K562 (cell line): ENCODE measurements at regions not wholly inside any gene's neighbourhood (a gene's known extent, or its start where the extent isn't known, plus 50 kb on each side); places are given as distances from the start of the nearest gene placed in this dataset.

Source experiments
- FOXK1 ChIP-seq: sonication (generic); formaldehyde crosslinking; IDR thresholded peaks from 2 replicates; pipeline ENCODE4 v1.8.0; 2022; ENCODE audit warnings: missing genetic modification reagents, mild to moderate bottlenecking, borderline replicate concordance
- HDAC2 ChIP-seq: fragments of 450-650 bp; IDR thresholded peaks from 2 replicates; pipeline ENCODE4 v1.6.1; 2016; ENCODE audit warnings: mild to moderate bottlenecking
- IRF1 ChIP-seq: sonication (generic); formaldehyde crosslinking; IDR thresholded peaks from 2 replicates; pipeline ENCODE4 v1.8.0; 2022; ENCODE audit warnings: missing genetic modification reagents, mild to moderate bottlenecking, borderline replicate concordance
- MAFK ChIP-seq: IDR thresholded peaks from 2 replicates; pipeline ENCODE4 v1.6.1; 2011; ENCODE audit warnings: low read length, improper control_type of control experiment
- NFIC ChIP-seq: fragments of 450-650 bp; IDR thresholded peaks from 2 replicates; pipeline ENCODE4 v1.6.1; 2017; ENCODE audit warnings: mild to moderate bottlenecking, inconsistent platforms
- RFX1 ChIP-seq: fragments of 450-650 bp; IDR thresholded peaks from 2 replicates; pipeline ENCODE4 v1.6.1; 2016; ENCODE audit warnings: mild to moderate bottlenecking, moderate library complexity
- SIN3A ChIP-seq, 2 experiments: fragments of 150-350 bp in 1 of 2; IDR thresholded peaks; 2 replicates each; pipeline ENCODE4 v1.6.1; 2011 to 2016; ENCODE audit warnings: borderline replicate concordance in 2 of 2, low read depth in 2 of 2, low read length in 2 of 2, mild to moderate bottlenecking in 2 of 2, moderate library complexity in 2 of 2; ENCODE audit not compliant: control insufficient read depth in 1 of 2
- SRSF1 ChIP-seq: fragments of 200-400 bp; formaldehyde crosslinking; IDR thresholded peaks from 2 replicates; pipeline ENCODE4 v1.6.1; 2017; ENCODE audit warnings: mild to moderate bottlenecking, low read depth, low read length, moderate library complexity
- TCFL5 ChIP-seq: fragments of 250-450 bp; sonication (Bioruptor Pico); conservative IDR thresholded peaks from 2 replicates; pipeline ENCODE4 v1.6.1; 2021; ENCODE audit warnings: mild to moderate bottlenecking, moderate library complexity, matching md5 sums
- ZBED1 ChIP-seq: IDR thresholded peaks from 2 replicates; pipeline ENCODE4 v1.6.1; 2014
- ZNF274 ChIP-seq: IDR thresholded peaks from 2 replicates; pipeline ENCODE4 v1.6.1; 2011; ENCODE audit warnings: low read depth, mild to moderate bottlenecking, low read length, moderate library complexity, borderline replicate concordance
- ZNF3 ChIP-seq: fragments of 250-450 bp; sonication (Bioruptor Pico); IDR thresholded peaks from 2 replicates; pipeline ENCODE4 v1.5.0; 2021; ENCODE audit warnings: mild to moderate bottlenecking, moderate library complexity
- ZNF512 ChIP-seq: IDR thresholded peaks from 2 replicates; pipeline ENCODE4 v1.6.1; 2016; ENCODE audit warnings: missing genetic modification characterization, missing compliant biosample characterization

GRCh38 chr20:29319725-29320124, 1937.7 kb upstream of the DEFB115 start:
- TF ChIP-seq ZBED1 (no peak), TCFL5 (CRISPR knock-in tag) (no peak), RFX1 (no peak), ZNF3 (CRISPR knock-in tag) (no peak), ZNF512 (tag) (no peak), ZNF274 (no peak), IRF1 (CRISPR knock-in tag) (no peak), MAFK (no peak), HDAC2 (no peak), SRSF1 (no peak), NFIC (no peak), SIN3A (IDR thresholded peaks at IDR 0.05; ENCODE audit: borderline replicate concordance in 2 of 2, control insufficient read depth in 1 of 2, low read depth in 2 of 2, low read length in 2 of 2) (no peak), FOXK1 (CRISPR knock-in tag) (no peak)
